CD14-positive monocyte (primary cell): ENCODE measurements at regions not wholly inside any gene's neighbourhood (a gene's known extent, or its start where the extent isn't known, plus 50 kb on each side); places are given as distances from the start of the nearest gene placed in this dataset.

Experiments
- DNase-seq, 3 donors: peaks; one replicate each; pipeline ENCODE4 v3.0.0-alpha.2; 2011 to 2022
- H2AFZ ChIP-seq: 2 replicates; pipeline ENCODE4 v1.6.0; 2012; ENCODE audit warnings: mild to moderate bottlenecking, low read depth, low read length, inconsistent platforms; ENCODE audit not compliant: insufficient read depth, poor library complexity, severe bottlenecking
- H3K27ac ChIP-seq, 2 donors: 1 replicate in 1 of 2; 2 replicates in 1 of 2; pipeline ENCODE4 v1.5.1; 2012 to 2013; ENCODE audit warnings: low read length in 2 of 2, control low read depth in 1 of 2, inconsistent platforms in 1 of 2, low read depth in 1 of 2, mild to moderate bottlenecking in 1 of 2
- H3K27me3 ChIP-seq, 2 donors: one replicate each; pipeline versions ENCODE4 v1.6.0 to v1.6.1; 2011 to 2013; ENCODE audit warnings: low read length in 2 of 2; ENCODE audit not compliant: control insufficient read depth in 2 of 2, insufficient read depth in 2 of 2
- H3K36me3 ChIP-seq, 2 donors: replicated peaks in 1 of 2; 1 replicate in 1 of 2; 2 replicates in 1 of 2; pipeline versions ENCODE4 v1.5.1 to v1.6.1; 2012 to 2013; ENCODE audit warnings: low read length in 2 of 2, control low read depth in 1 of 2, inconsistent platforms in 1 of 2, mild to moderate bottlenecking in 1 of 2; ENCODE audit not compliant: insufficient read depth in 2 of 2, control insufficient read depth in 1 of 2
- H3K4me1 ChIP-seq, 2 donors: 1 replicate in 1 of 2; 2 replicates in 1 of 2; pipeline versions ENCODE4 v1.5.1 to v1.6.1; 2012 to 2013; ENCODE audit warnings: low read length in 2 of 2, control low read depth in 1 of 2, inconsistent platforms in 1 of 2, mild to moderate bottlenecking in 1 of 2, moderate library complexity in 1 of 2; ENCODE audit not compliant: insufficient read depth in 2 of 2, control insufficient read depth in 1 of 2
- H3K4me2 ChIP-seq: replicated peaks from 2 replicates; pipeline ENCODE3; 2012; ENCODE audit warnings: low read length, moderate library complexity, mild to moderate bottlenecking; ENCODE audit not compliant: poor library complexity, severe bottlenecking; ENCODE audit errors: extremely low read depth
- H3K4me3 ChIP-seq, 3 experiments: fragments of 200-600 bp in 1 of 3; sonication (generic) in 1 of 3; replicated peaks in 1 of 3; 1 replicate in 2 of 3; 2 replicates in 1 of 3; pipeline ENCODE4 v1.5.1; 2011 to 2013; ENCODE audit warnings: low read length in 3 of 3, mild to moderate bottlenecking in 3 of 3, control low read depth in 2 of 3, low read depth in 2 of 3, inconsistent platforms in 1 of 3, moderate library complexity in 1 of 3
- H3K79me2 ChIP-seq: 2 replicates; pipeline ENCODE4 v1.6.0; 2012; ENCODE audit warnings: mild to moderate bottlenecking, control low read depth, inconsistent platforms, low read length, moderate library complexity; ENCODE audit not compliant: insufficient read depth
- H3K9ac ChIP-seq: 2 replicates; pipeline ENCODE4 v1.6.0; 2017; ENCODE audit warnings: low read length, mild to moderate bottlenecking; ENCODE audit not compliant: insufficient read depth, poor library complexity, severe bottlenecking
- H3K9me3 ChIP-seq, 2 donors: replicated peaks in 1 of 2; 1 replicate in 1 of 2; 2 replicates in 1 of 2; pipeline versions ENCODE4 v1.5.1 to v1.6.1; 2012 to 2013; ENCODE audit warnings: low read length in 2 of 2, control low read depth in 1 of 2; ENCODE audit not compliant: control insufficient read depth in 1 of 2, insufficient read depth in 1 of 2
- H4K20me1 ChIP-seq: 2 replicates; pipeline ENCODE4 v1.6.0; 2012; ENCODE audit warnings: mild to moderate bottlenecking, low read length, control low read depth, moderate library complexity; ENCODE audit not compliant: insufficient read depth
- H3K27ac Mint-ChIP-seq, 7 donors: one replicate each; pipeline ENCODE4 v1.8.0; 2020; ENCODE audit warnings: mild to moderate bottlenecking in 7 of 7, mixed read lengths in 7 of 7, moderate library complexity in 6 of 7, inconsistent platforms in 2 of 7
- H3K27me3 Mint-ChIP-seq, 3 donors: one replicate each; pipeline ENCODE4 v1.8.0; 2021 to 2022; ENCODE audit warnings: low read depth in 3 of 3, mild to moderate bottlenecking in 3 of 3, mixed read lengths in 3 of 3, moderate library complexity in 3 of 3, inconsistent platforms in 1 of 3
- H3K36me3 Mint-ChIP-seq, 2 donors: one replicate each; pipeline ENCODE4 v1.8.0; 2020; ENCODE audit warnings: mixed read lengths in 2 of 2, inconsistent platforms in 1 of 2, mild to moderate bottlenecking in 1 of 2
- H3K4me1 Mint-ChIP-seq: one replicate; pipeline ENCODE4 v1.8.0; 2020; ENCODE audit warnings: mild to moderate bottlenecking, mixed read lengths
- H3K4me3 Mint-ChIP-seq, 2 donors: one replicate each; pipeline ENCODE4 v1.8.0; 2020; ENCODE audit warnings: mild to moderate bottlenecking in 2 of 2, mixed read lengths in 2 of 2, moderate library complexity in 1 of 2
- H3K9me3 Mint-ChIP-seq, 7 donors: one replicate each; pipeline ENCODE4 v1.8.0; 2020 to 2022; ENCODE audit warnings: mixed read lengths in 7 of 7, mild to moderate bottlenecking in 6 of 7, moderate library complexity in 6 of 7, inconsistent platforms in 2 of 7
- CTCF ChIP-seq: fragments of 200-600 bp; IDR thresholded peaks from one replicate; pipeline ENCODE4 v1.8.0; 2022; ENCODE audit warnings: antibody characterized with exemption, mild to moderate bottlenecking
- WGBS: methylation state at CpG from one replicate; pipeline ENCODE4 v1.1.5; 2013; ENCODE audit warnings: missing lambda C conversion rate; ENCODE audit not compliant: insufficient coverage; 5-methylcytosine and 5-hydroxymethylcytosine counted together
- intact Hi-C, 2 donors: fragments of 100-400 bp; cut with micrococcal nuclease; formaldehyde crosslinking; loops; one replicate each; pipeline versions ENCODE4 v1.15.0 to v1.15.1; 2023

- no peak overlapping the region for H3K27ac Mint-ChIP-seq
- 94% methylated on average over 3 of the region's 5 CpGs for WGBS
- Histone ChIP-seq H2AFZ (no peak overlapping the region), H3K9me3 (no peaks in the 10 kb centered on the region), H4K20me1 (no peaks in the 10 kb centered on the region), H3K36me3 (no peaks in the 10 kb centered on the region), H3K4me3 (no peak overlapping the region), H3K79me2 (no peaks in the 10 kb centered on the region), H3K27ac (no peak overlapping the region), H3K27me3 (peaks cover 0 to 10% of the 10 kb centered on the region in 2 donors), H3K9ac (no peak overlapping the region), H3K4me1 (no peaks in the 10 kb centered on the region), H3K4me2 (no peak overlapping the region)
- no peak for TF ChIP-seq CTCF
- peaks cover 6 to 11% (median 7%) of the 10 kb centered on the region in 3 donors for H3K27me3 Mint-ChIP-seq
- peaks cover 2% of the 10 kb centered on the region for H3K4me1 Mint-ChIP-seq
- no peak for DNase-seq
- intact Hi-C loops: no loop called here
- no peak overlapping the region for H3K4me3 Mint-ChIP-seq
- H3K9me3 Mint-ChIP-seq: peaks cover 0 to 4% (median 0%) of the 10 kb centered on the region in 7 donors
- H3K36me3 Mint-ChIP-seq: no peaks in the 10 kb centered on the region
Measured at GRCh38 chr11:134598368-134598767, 186.3 kb upstream of the B3GAT1 start.

DNA sequence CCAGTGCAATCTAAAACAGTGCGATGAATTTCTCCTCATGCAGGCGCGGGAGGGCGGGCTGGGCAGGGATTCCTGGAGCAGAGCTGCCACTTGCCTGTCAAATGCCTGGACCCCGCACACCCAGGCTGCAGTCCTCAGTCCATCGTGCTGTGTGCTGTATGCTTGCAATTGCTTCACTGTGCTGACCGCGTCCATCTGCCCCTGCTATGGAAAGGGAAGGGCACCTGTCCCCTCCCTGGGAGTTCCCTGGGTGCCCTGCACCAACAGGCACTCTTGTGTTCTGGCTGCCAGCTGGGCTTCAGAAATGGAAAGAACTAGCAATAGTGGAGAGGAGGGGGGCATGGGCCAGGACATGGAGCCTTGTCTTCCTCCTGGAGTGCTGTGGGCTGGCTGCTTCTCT lies 185.4 kb upstream of the B3GAT1 start:
- no peaks in the 10 kb centered on the region for H3K9me3 ChIP-seq
- H3K4me2 ChIP-seq: no peak overlapping the region
- peaks cover 0 to 8% of the 10 kb centered on the region in 2 donors for H3K27me3 ChIP-seq
- Mint-ChIP-seq H3K4me1 (peaks cover 2% of the 10 kb centered on the region), H3K27me3 (peaks cover 6 to 9% (median 7%) of the 10 kb centered on the region in 3 donors), H3K4me3 (no peak overlapping the region), H3K27ac (no peak overlapping the region), H3K9me3 (peaks cover 0 to 4% (median 0%) of the 10 kb centered on the region in 7 donors), H3K36me3 (no peaks in the 10 kb centered on the region)
- H4K20me1 ChIP-seq: no peaks in the 10 kb centered on the region
- no peak for TF ChIP-seq CTCF
- WGBS: 96% methylated on average over 8 of the region's 8 CpGs
- H3K79me2 ChIP-seq: no peaks in the 10 kb centered on the region
- intact Hi-C loops: no loop called here
- H3K27ac ChIP-seq: no peak overlapping the region
- H3K4me3 ChIP-seq: no peak overlapping the region
- no peaks in the 10 kb centered on the region for H3K36me3 ChIP-seq
- H3K9ac ChIP-seq: no peak overlapping the region
- no peak for DNase-seq
- H3K4me1 ChIP-seq: no peaks in the 10 kb centered on the region
- no peak overlapping the region for H2AFZ ChIP-seq
